ENCODE measurements at regions not wholly inside any gene's neighbourhood (a gene's known extent, or its start where the extent isn't known, plus 50 kb on each side); places are given as distances from the start of the nearest gene placed in this dataset.

- TF ChIP-seq POLR2AphosphoS5 (IDR thresholded peaks at IDR 0.05; ENCODE audit: low read depth, low read length) = no peak
- TF ChIP-seq POLR2A (IDR thresholded peaks at IDR 0.05; ENCODE audit: low read depth, low read length) = no peak
- no peak for TF ChIP-seq TAF1 (IDR thresholded peaks at IDR 0.05; ENCODE audit: borderline replicate concordance, low read depth, low read length)
These were observed 265.5 kb upstream of the ZNF608 start for GRCh38 chr5:125011947-125012346.

All from GM12892 (cell line).